DOHH2 (cell line): ENCODE measurements at regions not wholly inside any gene's neighbourhood (a gene's known extent, or its start where the extent isn't known, plus 50 kb on each side); places are given as distances from the start of the nearest gene placed in this dataset.

Experiments used
- H3F3A ChIP-seq: fragments of 200-600 bp; sonication (generic), shearing (Covaris generic); 2 replicates; pipeline ENCODE4 v1.6.0; 2016; ENCODE audit warnings: antibody characterized with exemption, mild to moderate bottlenecking; ENCODE audit not compliant: control insufficient read depth, insufficient read depth
- H3K27ac ChIP-seq: fragments of 200-600 bp; sonication (generic); 2 replicates; pipeline ENCODE4 v1.5.1; 2014; ENCODE audit warnings: low read depth, mild to moderate bottlenecking, low read length, moderate library complexity
- H3K27me3 ChIP-seq: fragments of 200-600 bp; sonication (generic); 2 replicates; pipeline ENCODE4 v1.6.1; 2014; ENCODE audit warnings: mild to moderate bottlenecking, low read length, mixed read lengths; ENCODE audit not compliant: control insufficient read depth
- H3K36me3 ChIP-seq: fragments of 200-600 bp; sonication (generic); 2 replicates; pipeline ENCODE4 v1.6.1; 2014; ENCODE audit warnings: mild to moderate bottlenecking, low read length, moderate library complexity, mixed read lengths; ENCODE audit not compliant: control insufficient read depth
- H3K4me1 ChIP-seq: fragments of 200-600 bp; sonication (generic); 2 replicates; pipeline ENCODE4 v1.6.1; 2014; ENCODE audit warnings: mild to moderate bottlenecking, low read length, mixed read lengths; ENCODE audit not compliant: control insufficient read depth
- H3K4me2 ChIP-seq: fragments of 200-600 bp; sonication (generic); 2 replicates; pipeline ENCODE4 v1.6.0; 2014; ENCODE audit warnings: mild to moderate bottlenecking, low read length, moderate library complexity
- H3K4me3 ChIP-seq: fragments of 200-600 bp; sonication (generic); 2 replicates; pipeline ENCODE4 v1.5.1; 2014; ENCODE audit warnings: mild to moderate bottlenecking, low read length, mixed read lengths
- H3K79me2 ChIP-seq: fragments of 200-600 bp; sonication (generic); 2 replicates; pipeline ENCODE4 v1.6.1; 2014; ENCODE audit warnings: mild to moderate bottlenecking, low read length, mixed read lengths; ENCODE audit not compliant: control insufficient read depth
- H3K9me2 ChIP-seq: fragments of 200-600 bp; sonication (generic); replicated peaks from 2 replicates; pipeline ENCODE4 v1.6.1; 2014; ENCODE audit warnings: mild to moderate bottlenecking, low read length, mixed read lengths; ENCODE audit not compliant: control insufficient read depth
- H3K9me3 ChIP-seq: fragments of 200-600 bp; sonication (generic); 2 replicates; pipeline ENCODE4 v1.6.1; 2014; ENCODE audit warnings: antibody characterized with exemption, low read length, mixed read lengths; ENCODE audit not compliant: control insufficient read depth, insufficient read depth
- H4K20me1 ChIP-seq: fragments of 200-600 bp; sonication (generic); 2 replicates; pipeline ENCODE4 v1.6.0; 2014; ENCODE audit warnings: low read depth, mild to moderate bottlenecking, antibody characterized with exemption, low read length, moderate library complexity; ENCODE audit not compliant: control insufficient read depth, insufficient read depth
- EZH2phosphoT487 ChIP-seq: fragments of 200-600 bp; sonication (generic); IDR thresholded peaks from 2 replicates; pipeline ENCODE4 v1.6.1; 2017; ENCODE audit warnings: borderline replicate concordance, mild to moderate bottlenecking, antibody characterized with exemption, low read length, moderate library complexity, mixed read lengths
- TF ChIP-seq, protein P1 (sequence below): fragments of 200-600 bp; sonication (generic); IDR thresholded peaks from one replicate; pipeline ENCODE4 v1.5.1; 2014; ENCODE audit warnings: antibody characterized with exemption, mild to moderate bottlenecking, low read depth, low read length; ENCODE audit not compliant: poor library complexity, severe bottlenecking

DNA sequence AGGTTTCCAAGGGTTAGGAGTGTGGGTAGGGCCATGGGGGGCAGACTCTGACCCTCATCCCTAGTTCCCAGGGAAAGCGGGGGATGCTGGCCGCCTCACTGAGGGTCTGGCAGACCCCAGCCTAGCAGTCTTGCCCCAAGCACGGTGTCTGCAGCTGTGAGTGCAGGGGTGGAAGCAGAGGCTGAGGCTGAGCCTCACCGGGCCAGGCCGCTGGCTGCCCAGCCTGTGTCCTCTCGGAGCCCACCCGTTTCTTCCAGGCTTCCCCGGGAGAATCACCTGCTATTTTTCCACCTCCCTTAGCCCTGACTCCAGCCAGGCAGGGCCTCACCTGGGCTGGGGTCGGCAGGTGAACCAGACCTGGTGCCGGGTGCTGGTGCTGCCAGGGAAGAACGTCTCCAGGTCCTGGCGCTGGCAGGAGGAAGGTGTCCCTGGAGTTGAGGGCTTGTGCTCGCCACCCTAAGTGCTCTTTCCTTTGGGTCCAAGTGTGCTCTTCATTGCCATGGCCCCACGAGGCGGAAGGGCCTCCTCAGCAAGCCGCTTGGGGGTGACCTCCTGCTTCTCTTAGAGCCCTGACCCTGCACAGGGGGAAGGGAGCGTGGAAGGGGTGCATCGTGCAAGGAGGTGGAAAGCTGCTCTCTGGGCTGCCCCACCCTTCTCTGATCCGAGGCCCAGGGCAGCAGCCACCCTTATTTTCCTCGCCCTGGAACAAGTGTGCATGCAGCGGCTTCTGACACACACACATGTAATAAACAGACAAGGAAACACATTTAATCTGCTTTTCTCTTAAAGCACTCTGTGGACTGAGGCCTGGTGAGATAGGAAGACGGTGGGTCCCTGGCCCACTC is 112.7 kb downstream of the FAM53A start:
- Histone ChIP-seq H3K4me2 (no peak overlapping the region), H4K20me1 (no peaks in the 10 kb centered on the region; the same call in 1 of the 2 replicates), H3K36me3 (no peaks in the 10 kb centered on the region), H3K9me3 (no peaks in the 10 kb centered on the region), H3K4me1 (peaks cover 7% of the 10 kb centered on the region; the same call in 1 of the 2 replicates), H3K4me3 (no peak overlapping the region), H3K79me2 (no peaks in the 10 kb centered on the region), H3F3A (no peaks in the 10 kb centered on the region), H3K27me3 (no peaks in the 10 kb centered on the region), H3K27ac (no peak overlapping the region), H3K9me2 (no peaks in the 10 kb centered on the region)
- TF ChIP-seq, protein P1, sequence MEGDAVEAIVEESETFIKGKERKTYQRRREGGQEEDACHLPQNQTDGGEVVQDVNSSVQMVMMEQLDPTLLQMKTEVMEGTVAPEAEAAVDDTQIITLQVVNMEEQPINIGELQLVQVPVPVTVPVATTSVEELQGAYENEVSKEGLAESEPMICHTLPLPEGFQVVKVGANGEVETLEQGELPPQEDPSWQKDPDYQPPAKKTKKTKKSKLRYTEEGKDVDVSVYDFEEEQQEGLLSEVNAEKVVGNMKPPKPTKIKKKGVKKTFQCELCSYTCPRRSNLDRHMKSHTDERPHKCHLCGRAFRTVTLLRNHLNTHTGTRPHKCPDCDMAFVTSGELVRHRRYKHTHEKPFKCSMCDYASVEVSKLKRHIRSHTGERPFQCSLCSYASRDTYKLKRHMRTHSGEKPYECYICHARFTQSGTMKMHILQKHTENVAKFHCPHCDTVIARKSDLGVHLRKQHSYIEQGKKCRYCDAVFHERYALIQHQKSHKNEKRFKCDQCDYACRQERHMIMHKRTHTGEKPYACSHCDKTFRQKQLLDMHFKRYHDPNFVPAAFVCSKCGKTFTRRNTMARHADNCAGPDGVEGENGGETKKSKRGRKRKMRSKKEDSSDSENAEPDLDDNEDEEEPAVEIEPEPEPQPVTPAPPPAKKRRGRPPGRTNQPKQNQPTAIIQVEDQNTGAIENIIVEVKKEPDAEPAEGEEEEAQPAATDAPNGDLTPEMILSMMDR: no peak
- no peak for TF ChIP-seq EZH2phosphoT487

DNA sequence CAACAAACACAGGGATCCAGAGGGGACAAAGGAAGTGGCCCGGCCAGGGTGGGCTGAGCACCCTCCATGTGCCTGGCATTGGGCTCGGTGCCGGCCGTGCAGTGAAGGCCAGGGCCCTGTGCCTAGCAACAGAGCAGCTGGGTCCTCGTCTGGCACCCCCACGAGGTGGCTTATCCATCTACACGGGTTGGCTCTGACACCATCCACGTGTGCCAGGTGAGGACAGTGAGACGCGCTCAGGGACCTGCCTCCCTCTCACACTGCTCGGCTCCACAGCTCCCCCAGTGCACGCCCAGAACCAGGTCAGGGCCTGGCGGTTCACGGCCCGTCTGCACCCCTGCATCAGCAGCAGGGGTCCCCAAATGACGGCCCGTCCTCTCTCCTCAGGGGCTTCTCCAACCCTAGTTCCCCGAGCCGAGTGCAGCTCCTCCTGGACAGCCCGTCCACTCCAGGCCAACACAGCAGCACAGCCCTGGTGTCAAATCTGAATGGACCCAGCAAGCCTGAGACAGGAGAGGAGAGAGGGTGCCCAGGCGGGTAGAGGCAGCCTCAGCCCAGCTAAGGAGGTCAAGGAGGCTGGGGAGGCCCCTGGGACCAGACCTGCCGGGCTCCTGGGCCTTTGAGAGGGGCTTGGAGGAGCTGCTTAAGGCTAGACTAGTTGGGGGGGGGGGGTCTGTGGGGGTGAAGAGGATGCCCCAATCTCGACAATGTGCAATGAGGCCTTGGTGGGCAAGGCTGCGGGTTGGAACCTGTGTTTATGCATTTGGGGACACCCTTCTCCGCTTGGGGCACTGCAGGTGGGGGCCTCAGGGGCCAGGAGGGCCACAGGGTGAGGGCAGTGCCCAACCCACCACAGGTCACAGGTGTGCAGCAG is 113.6 kb downstream of the FAM53A start:
- H3K4me2 ChIP-seq: no peak overlapping the region
- no peak overlapping the region for H3K4me3 ChIP-seq
- no peak overlapping the region for H3K27ac ChIP-seq
- no peak for TF ChIP-seq EZH2phosphoT487
- TF ChIP-seq, protein P1: no peak
- no peaks in the 10 kb centered on the region for H3F3A ChIP-seq
- H3K4me1 ChIP-seq: peaks cover 7% of the 10 kb centered on the region; the same call in 1 of the 2 replicates
- no peaks in the 10 kb centered on the region for H3K36me3 ChIP-seq
- no peaks in the 10 kb centered on the region for H3K9me2 ChIP-seq
- H3K9me3 ChIP-seq: no peaks in the 10 kb centered on the region
- H3K79me2 ChIP-seq: no peaks in the 10 kb centered on the region
- H4K20me1 ChIP-seq: no peaks in the 10 kb centered on the region; the same call in 1 of the 2 replicates
- H3K27me3 ChIP-seq: no peaks in the 10 kb centered on the region

DNA sequence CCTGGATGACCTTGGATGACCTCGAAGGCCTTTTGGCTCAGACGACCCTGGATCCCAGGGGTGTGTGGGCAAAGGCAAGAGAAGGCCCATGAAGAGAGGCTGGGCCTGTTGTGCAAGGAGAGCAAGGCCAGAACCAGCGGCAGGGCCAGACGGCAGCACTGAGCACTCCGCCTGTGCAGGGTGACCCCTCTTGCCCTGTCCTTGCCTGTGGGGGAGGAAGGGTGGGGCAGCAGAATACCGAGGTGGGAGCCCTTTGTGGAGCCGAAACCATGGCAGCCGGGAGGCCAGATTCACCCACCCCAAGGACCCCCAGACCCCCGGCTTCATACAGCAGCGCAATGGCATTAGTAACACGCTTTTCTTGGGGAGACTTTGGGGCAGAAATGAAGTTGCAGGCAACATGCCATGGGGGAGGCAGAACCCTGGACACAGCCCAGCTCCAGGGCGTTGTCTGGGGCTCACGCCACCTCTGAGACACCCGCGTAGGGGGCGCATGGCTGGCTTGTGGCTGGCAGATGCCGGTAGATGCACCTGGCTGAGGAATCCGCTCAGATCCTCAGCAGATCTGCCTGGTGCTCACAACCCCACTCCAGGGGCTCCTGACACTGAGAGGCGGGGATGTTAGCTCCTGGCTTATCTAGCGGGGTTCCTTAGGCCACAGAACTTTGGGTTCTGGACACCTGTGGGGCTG is 114.5 kb downstream of the FAM53A start:
- no peak for TF ChIP-seq EZH2phosphoT487
- TF ChIP-seq, protein P1: no peak
- Histone ChIP-seq H3K4me1 (peaks cover 7% of the 10 kb centered on the region; the same call in 1 of the 2 replicates), H4K20me1 (no peaks in the 10 kb centered on the region; the same call in 1 of the 2 replicates)

More for the DNA sequence above, 114.5 kb downstream of the FAM53A start:
- H3F3A ChIP-seq: no peaks in the 10 kb centered on the region
- no peaks in the 10 kb centered on the region for H3K36me3 ChIP-seq
- H3K27me3 ChIP-seq: no peaks in the 10 kb centered on the region
- no peak overlapping the region for H3K4me3 ChIP-seq
- no peak overlapping the region for H3K4me2 ChIP-seq
- H3K9me2 ChIP-seq: no peaks in the 10 kb centered on the region
- no peaks in the 10 kb centered on the region for H3K9me3 ChIP-seq
- H3K79me2 ChIP-seq: no peaks in the 10 kb centered on the region
- no peak overlapping the region for H3K27ac ChIP-seq
